ENCODE measurements at regions not wholly inside any gene's neighbourhood (a gene's known extent, or its start where the extent isn't known, plus 50 kb on each side); places are given as distances from the start of the nearest gene placed in this dataset.
"Not testable (repeated sequence)": the region's sequence is repeated elsewhere in the genome, so short reads cannot be mapped to it uniquely, and the experiment has no call there.

- DNase-seq = no peak
Observed at GRCh38 chr16:77488652-77489051, 53.8 kb upstream of the ADAMTS18 start.

GRCh38 chr16:77491091-77491490 is 56.3 kb upstream of the ADAMTS18 start:
- DNase-seq = no peak

GRCh38 chr16:77496934-77497333 is 62.1 kb upstream of the ADAMTS18 start:
- no peak for DNase-seq

GRCh38 chr16:77499373-77500285 is 64.8 kb upstream of the ADAMTS18 start:
- DNase-seq = no peak

- no peak for DNase-seq
Observed at GRCh38 chr16:77500286-77500598, 65.4 kb upstream of the ADAMTS18 start.

- DNase-seq = no peak
Observed at GRCh38 chr16:77500934-77501664, 66.3 kb upstream of the ADAMTS18 start.

- no peak for DNase-seq
Observed at GRCh38 chr16:77502448-77502847, 67.6 kb upstream of the ADAMTS18 start.

GRCh38 chr16:77506492-77506891 is 71.7 kb upstream of the ADAMTS18 start:
- DNase-seq = not testable (repeated sequence)

- no peak for DNase-seq
Observed at GRCh38 chr16:77509051-77509450, 74.2 kb upstream of the ADAMTS18 start.

- no peak for DNase-seq
Observed at GRCh38 chr16:77509796-77510195, 75.0 kb upstream of the ADAMTS18 start.

GRCh38 chr16:77511053-77511452 is 76.2 kb upstream of the ADAMTS18 start:
- no peak for DNase-seq

- no peak for DNase-seq
Observed at GRCh38 chr16:77514500-77515220, 79.8 kb upstream of the ADAMTS18 start.

- DNase-seq = not testable (repeated sequence)
Observed at GRCh38 chr16:77525226-77525625, 90.4 kb upstream of the ADAMTS18 start.

GRCh38 chr16:77531752-77532151 is 96.9 kb upstream of the ADAMTS18 start:
- DNase-seq = no peak

GRCh38 chr16:77536809-77537208 is 102.0 kb upstream of the ADAMTS18 start:
- DNase-seq = no peak

- DNase-seq = no peak
Observed at GRCh38 chr16:77539421-77540034, 104.7 kb upstream of the ADAMTS18 start.

- DNase-seq = no peak
Observed at GRCh38 chr16:77540646-77541045, 105.8 kb upstream of the ADAMTS18 start.

- DNase-seq = no peak
Observed at GRCh38 chr16:77541165-77541564, 106.3 kb upstream of the ADAMTS18 start.

- DNase-seq = no peak
Observed at GRCh38 chr16:77548151-77548550, 113.3 kb upstream of the ADAMTS18 start.

GRCh38 chr16:77548766-77549165 is 113.9 kb upstream of the ADAMTS18 start:
- no peak for DNase-seq

- no peak for DNase-seq
Observed at GRCh38 chr16:77549876-77550275, 115.0 kb upstream of the ADAMTS18 start.

- no peak for DNase-seq
Observed at GRCh38 chr16:77551357-77551756, 116.5 kb upstream of the ADAMTS18 start.

- DNase-seq = no peak
Observed at GRCh38 chr16:77553130-77553529, 118.3 kb upstream of the ADAMTS18 start.

Data from NCI-H2171 treated with DMSO at 0.1 percent for 48 hours (cell line).